ENCODE measurements at regions not wholly inside any gene's neighbourhood (a gene's known extent, or its start where the extent isn't known, plus 50 kb on each side); places are given as distances from the start of the nearest gene placed in this dataset.

GRCh38 chr15:35880896-35881295 lies 334.9 kb upstream of the DPH6 start:
- DNase-seq (ENCODE audit: low read depth), result no peak
- no peak for TF ChIP-seq CTCF (conservative IDR thresholded peaks at IDR 0.05; ENCODE audit: low read depth, low read length)
- no peak overlapping the region for H3K4me3 ChIP-seq (ENCODE audit: low read length)

- TF ChIP-seq CTCF (conservative IDR thresholded peaks at IDR 0.05; ENCODE audit: low read depth, low read length), result no peak
- no peak for DNase-seq (ENCODE audit: low read depth)
- no peak overlapping the region for H3K4me3 ChIP-seq (ENCODE audit: low read length)
These were observed 339.9 kb upstream of the DPH6 start for GRCh38 chr15:35885870-35886269.

GRCh38 chr15:35886765-35887164 lies 340.8 kb upstream of the DPH6 start:
- DNase-seq (ENCODE audit: low read depth), result no peak
- H3K4me3 ChIP-seq (ENCODE audit: low read length), result no peak overlapping the region
- TF ChIP-seq CTCF (conservative IDR thresholded peaks at IDR 0.05; ENCODE audit: low read depth, low read length), result no peak

- TF ChIP-seq CTCF (conservative IDR thresholded peaks at IDR 0.05; ENCODE audit: low read depth, low read length), result no peak
- no peak overlapping the region for H3K4me3 ChIP-seq (ENCODE audit: low read length)
- DNase-seq (ENCODE audit: low read depth), result no peak
These were observed 342.9 kb upstream of the DPH6 start for GRCh38 chr15:35888815-35889214.

GRCh38 chr15:35907511-35907910 lies 361.5 kb upstream of the DPH6 start:
- DNase-seq (ENCODE audit: low read depth), result no peak
- no peak overlapping the region for H3K4me3 ChIP-seq (ENCODE audit: low read length)
- no peak for TF ChIP-seq CTCF (conservative IDR thresholded peaks at IDR 0.05; ENCODE audit: low read depth, low read length)

- no peak for TF ChIP-seq CTCF (conservative IDR thresholded peaks at IDR 0.05; ENCODE audit: low read depth, low read length)
- H3K4me3 ChIP-seq (ENCODE audit: low read length), result no peak overlapping the region
- DNase-seq (ENCODE audit: low read depth), result no peak
These were observed 363.4 kb upstream of the DPH6 start for GRCh38 chr15:35909414-35909813.

- H3K4me3 ChIP-seq (ENCODE audit: low read length), result no peak overlapping the region
- TF ChIP-seq CTCF (conservative IDR thresholded peaks at IDR 0.05; ENCODE audit: low read depth, low read length), result no peak
- DNase-seq (ENCODE audit: low read depth), result no peak
These were observed 364.3 kb upstream of the DPH6 start for GRCh38 chr15:35910227-35910626.

All from retinal pigment epithelial cell (primary cell).